GM21367 (cell line): ENCODE measurements at regions not wholly inside any gene's neighbourhood (a gene's known extent, or its start where the extent isn't known, plus 50 kb on each side); places are given as distances from the start of the nearest gene placed in this dataset.

Source experiments
- ATAC-seq: cut with Tn5 transposase; IDR thresholded peaks from one replicate; pipeline ENCODE4 v1.9.1; 2021; ENCODE audit not compliant: unreplicated experiment

DNA sequence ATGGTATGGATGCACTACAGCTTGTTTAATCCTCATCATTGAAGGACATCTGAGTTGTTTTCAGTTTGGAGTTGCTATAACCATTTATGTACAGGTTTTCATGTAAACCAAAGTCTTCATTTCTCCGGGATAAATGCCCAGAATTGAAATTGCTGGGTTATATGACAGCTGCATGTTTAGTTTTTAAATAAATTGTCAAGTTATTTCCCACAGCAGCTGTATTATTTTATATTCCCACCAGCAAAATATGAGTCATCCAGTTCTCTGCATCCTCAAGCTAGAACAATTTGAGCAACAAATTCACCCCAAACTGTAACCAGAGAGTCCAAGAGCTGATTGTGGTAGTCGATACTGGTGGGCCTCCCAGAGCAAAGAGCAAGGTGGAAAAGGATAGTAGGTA, 125.6 kb upstream of the PRNP start:
- ATAC-seq = no peak

DNA sequence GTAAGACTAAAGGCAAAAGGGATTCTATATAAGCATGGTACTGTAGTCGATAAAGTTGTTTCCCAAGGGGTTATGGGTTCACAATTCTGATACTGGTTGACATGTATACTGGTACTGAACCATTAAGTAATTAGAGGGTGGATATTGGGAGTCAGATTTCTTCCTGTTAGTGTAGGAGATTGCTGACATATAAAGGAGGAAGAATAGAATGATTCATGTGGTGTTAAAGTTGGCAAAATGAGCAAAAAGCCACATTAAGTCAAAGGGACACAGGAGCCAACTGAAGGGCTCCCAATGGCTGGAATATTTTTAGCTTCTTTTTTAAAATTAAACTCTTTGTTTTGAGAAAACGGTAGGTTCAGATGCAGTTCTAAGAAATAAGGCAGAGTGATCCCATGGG, 126.3 kb upstream of the PRNP start:
- no peak for ATAC-seq

DNA sequence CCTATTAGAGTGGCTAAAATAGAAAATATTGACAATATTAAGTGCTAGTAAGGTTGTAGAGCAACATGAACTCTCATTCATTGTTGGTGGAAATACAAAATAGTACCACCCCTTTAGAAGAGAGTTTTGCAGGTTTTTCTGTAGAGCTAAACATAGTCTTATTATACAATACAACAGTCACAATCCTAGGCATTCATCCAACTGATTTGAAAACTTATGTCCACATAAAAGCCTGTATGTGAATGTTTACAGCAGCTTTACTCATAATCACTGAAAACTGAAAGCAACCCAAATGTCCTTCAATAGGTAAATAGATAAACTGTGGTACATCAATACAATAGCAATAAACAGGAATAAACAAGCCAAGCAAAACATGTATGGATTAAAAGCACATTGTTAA, 127.2 kb upstream of the PRNP start:
- ATAC-seq = no peak

DNA sequence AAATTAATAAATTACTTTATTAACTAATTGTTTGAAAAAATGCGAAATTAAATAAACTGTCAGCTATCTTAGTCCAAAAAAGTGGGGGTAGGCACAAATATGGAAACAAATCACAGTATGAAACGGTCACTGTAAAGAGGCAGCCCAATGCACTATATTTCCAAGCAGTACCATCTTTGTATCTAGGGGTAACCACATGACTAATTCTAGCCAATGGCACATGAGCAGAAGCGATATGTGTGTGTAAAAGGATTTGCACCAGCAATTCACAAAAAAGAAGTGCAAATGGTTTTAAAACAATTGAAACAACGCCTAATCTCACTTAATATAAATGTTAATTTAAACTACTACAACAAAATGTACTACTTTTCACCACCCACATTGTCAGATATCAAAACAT, 129.5 kb upstream of the PRNP start:
- ATAC-seq = no peak

DNA sequence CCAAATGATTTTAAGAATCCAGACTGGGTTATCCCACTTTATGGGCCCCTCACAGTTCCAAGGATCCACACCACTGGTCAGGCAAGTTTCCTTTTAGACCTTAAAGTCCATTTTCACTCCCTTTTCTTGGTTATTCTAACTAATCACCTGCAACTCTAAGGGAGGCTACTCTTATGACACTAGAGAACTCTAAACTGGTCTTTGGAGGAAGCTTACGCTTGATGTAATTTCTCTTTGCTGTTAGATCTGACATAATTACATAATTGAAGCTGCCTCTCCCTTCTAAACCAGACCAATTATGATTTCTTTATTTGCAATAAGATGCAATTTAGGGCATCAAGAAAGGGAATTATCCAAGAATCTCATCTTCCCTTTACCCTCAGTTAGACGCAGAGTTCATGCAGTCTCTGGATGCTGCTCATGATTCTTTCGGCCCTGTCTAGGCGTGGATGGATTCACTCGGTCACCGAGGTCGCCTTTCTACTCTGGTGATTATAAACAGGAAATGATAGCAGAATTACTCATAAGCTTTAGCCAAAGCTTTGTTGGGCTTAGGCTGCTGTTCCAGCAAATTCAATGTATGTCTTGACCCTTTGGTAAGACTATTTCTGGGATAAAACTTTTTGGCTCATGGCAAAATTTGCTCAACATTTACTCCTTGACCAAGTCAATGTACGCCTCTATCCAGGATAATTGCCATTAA, 130.9 kb upstream of the PRNP start:
- ATAC-seq = no peak

DNA sequence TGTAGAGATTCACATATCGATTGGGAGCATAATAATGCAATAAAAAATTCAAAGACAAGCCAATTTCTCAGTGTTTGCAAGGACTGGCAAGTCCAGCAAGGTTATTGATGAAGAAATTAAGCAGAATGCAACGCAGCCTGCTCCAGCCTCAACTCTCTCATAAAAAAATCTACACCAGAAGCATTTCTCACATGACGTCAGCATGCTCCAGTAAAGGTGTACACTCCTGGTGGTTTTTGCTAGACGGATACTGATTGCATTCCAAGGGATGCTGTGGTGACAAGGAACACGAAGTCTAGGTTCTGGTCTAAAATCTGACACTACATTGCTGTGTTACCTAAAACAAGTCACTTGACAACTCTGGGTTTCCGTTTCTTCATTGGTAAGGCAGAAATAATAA, 131.9 kb upstream of the PRNP start:
- no peak for ATAC-seq

DNA sequence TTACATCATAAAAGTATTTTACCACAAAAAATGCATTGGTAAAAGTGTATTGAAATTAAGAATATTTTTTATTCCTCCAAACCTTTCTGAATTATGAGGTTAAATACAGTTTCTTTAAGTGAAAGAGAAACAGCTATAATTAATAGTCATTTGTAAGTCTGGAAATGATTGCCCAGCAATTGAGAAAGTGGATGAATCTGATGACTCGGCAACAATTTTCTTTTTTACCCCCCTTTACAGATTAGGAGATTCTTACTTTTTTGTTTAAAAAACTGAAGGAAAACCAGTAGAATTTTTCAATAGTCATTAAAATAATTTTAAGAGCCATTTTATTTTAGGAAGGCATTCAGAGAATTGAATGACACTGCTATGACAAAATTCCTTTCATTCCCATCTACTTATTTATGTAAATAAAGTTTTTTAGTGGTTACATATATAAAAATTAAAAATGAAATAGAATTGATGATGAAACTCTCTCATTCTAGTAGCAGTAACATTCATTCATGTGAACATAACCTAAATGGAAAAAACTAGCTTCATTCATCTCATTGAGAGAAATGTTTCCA, 134.1 kb upstream of the PRNP start:
- ATAC-seq = no peak

DNA sequence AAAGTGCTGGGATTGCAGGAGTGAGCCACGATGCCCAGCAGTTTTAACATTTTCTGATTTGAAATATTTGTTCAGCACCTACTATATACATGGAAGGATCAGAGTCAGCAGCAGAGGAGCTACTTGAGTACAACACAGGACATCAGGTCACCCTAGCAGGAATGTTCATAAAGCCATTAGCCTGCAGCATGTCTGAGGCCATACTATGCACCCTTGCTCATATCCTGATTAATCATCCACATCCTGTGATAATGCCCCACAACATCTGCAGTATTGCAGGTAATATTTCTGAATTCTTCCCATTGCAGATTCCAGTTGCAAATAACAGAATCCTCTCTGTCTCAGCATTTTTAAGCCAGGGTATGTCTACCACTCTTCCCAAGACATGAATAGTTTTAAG, 135.5 kb upstream of the PRNP start:
- no peak for ATAC-seq

DNA sequence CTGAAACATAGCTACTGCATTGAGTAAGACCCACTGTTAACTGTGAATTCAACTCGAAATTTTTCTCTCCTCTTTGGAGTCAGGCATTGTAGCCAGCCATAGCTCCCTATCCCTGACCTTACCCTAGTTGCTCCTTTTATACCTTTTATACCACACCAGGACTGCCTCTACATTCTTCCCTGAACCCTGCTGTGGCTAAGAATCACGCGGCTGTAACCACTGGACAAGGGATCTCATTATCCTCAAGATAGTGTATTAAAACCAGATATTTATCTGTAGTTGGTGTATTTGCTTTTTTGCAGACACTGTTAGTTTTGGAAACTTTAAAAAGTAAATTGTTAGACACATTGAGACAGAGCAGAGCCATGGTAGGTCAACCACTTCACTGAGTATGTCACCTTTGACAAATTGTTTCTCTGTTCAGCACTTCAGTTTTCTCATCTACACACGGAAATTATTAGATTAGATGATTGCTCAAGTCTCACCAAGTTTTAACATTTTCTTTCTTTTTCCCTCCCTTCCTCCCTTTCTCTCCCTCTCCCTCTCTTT, 136.5 kb upstream of the PRNP start:
- no peak for ATAC-seq

DNA sequence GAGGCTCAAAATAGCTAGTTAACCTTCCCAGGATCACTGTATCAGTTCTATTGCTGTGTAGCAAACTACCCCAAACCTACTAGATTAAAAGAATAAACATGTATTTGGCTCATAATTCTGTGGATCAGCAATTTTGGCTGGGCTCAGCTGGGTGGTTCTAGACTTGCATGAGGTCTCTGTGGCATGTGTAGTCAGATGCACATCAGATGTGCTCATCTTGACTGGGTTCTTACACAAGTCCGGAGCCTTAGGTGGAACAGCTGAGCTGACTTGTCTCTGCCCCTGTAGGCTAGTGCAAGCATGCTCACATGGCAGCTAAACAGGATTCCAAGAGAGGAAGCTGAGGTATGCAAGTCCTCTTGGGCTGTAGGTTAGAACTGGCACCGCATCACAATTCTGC, 137.7 kb upstream of the PRNP start:
- no peak for ATAC-seq

DNA sequence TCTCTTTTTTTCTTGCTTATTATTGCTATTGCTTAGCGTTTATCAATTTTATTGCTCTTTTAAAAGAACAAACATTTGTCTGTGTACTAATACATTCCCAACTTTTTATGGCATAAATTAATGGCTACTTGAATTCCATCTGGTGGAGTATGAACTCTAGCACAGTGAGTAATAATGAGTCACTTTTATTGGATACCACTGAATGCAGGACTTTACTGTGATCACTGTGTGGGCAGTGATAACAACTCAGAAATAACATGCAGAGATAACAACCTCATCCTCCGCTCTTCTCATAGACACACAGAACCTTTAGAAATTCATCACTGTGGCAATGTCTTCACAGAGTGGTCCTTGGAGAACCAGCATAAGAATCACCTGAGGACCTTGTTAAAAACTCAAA, 139.5 kb upstream of the PRNP start:
- ATAC-seq = no peak

DNA sequence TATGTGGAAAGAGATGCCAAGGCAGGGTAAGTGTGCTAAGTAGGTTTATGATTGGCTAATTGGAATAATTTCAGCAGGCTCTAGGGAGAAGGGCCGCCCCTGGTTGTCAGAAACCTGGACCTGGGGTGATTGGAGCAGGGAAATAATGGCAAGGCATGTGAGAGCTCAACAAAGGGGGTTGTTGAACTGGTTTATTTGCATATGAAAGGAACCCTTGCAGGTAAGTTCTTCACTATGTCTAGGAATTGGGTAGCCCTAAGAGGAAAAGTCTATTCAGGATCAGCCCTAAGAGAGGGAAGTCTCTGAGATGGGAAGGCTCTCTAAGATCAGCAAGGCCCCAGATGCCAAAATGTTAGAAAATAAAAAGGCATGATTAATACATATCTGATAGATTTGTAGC, 139.9 kb upstream of the PRNP start:
- no peak for ATAC-seq

DNA sequence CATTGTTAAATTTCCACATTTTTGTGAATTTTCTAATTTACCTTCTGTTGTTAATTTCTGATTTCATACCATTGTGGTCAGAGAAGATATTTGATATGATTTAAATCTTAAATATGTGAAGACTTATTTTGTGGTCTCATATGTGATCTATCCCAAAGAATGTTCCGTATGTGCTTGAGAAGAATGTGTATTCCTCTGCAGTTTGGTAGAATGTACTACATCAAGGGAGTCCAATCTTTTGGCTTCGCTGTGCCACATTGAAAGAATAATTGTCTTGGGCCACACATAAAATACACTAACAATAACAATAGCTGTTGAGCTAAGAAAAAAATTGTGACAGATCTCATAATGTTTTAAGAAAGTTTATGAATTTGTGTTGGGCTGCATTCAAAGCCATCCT, 140.7 kb upstream of the PRNP start:
- no peak for ATAC-seq

DNA sequence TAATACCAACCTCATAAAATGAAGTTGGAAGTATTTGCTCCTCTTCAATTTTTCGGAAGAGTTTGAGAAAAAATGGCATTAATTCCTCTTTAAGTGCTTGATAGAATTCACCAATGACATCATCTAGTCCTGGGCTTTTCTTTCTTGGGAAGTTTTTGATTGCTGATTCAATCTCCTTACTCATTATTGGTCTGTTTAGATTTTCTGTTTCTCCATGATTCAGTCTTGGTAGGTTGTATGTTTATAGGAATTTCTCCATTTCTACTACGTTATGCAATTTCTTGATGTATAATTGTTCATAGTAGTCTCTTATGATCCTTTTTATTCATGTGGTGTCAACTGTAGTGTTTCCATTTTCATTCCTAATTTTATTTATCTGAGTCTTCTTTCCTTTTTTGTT, 141.5 kb upstream of the PRNP start:
- ATAC-seq = no peak

DNA sequence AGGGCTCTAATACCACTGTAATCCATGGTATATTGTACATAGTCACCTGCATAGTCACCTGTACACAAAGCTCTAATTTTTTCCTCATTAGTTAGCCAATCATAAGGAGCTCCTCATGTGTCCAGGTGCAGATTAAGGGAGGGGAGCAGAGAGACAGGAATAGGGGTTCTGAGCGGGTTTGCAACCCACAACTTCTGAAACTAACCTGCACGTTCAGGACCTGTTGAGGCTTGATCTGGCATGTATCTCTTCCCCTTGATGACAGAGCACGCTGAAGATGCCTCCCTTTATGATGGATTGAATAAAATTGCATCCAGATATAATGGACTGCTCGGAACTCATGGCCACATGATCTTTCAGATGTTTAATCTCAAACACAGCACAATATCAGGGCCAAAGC, 144.0 kb upstream of the PRNP start:
- ATAC-seq = no peak

DNA sequence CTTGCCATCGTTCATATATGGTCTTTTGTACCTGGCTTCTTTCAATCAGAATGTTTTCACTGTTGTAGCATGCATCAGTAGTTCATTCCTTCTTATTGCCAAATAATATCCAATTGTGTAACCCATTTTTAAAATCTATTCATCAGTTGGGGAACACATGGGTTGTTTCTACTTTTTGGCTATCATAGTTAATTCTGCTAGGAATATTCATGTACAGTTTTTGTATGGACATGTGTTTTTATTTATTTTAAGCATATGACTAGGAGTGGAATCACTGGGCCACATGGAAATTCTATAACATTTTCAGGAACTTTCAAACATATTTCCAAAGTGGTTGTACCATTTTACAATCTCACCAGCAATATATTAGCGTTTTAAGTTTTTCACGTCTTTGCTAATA, 151.9 kb upstream of the PRNP start:
- no peak for ATAC-seq

DNA sequence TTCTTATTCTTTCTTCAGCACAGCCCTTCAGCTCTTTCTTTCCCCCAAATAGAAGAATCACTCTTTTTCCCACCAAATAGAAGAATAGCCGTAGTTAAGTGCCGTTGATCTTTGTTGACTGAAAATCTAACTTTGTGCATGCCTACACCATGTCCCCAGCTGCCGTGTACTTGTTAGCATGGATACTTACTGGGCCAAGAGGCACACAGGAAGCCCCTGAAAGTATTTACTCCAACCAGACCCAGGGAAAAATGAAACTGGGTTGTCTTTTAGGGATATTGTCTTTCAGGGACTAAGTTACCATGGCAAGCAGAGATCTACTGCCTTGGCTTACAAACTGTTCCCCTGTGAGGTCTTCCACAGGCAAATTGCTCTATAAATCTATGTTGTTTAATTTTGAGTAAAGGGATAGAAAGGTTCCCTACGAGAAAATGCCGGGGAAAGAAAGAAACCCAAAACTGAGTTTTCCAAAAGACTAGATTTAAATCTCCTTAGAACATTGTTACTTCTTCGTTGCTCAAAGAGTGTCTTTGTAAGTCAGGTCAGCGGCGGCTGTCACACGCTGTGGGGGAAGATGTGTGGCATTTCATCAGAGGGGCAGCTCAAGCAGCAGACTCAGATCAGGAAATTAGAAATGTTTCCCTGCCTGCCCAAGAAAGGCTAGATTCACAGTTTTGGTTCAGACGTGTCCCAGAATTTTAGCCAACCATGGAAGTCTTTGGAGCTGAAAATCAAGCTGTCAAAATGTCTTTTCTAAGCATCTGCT, 152.7 kb upstream of the PRNP start:
- ATAC-seq = no peak

DNA sequence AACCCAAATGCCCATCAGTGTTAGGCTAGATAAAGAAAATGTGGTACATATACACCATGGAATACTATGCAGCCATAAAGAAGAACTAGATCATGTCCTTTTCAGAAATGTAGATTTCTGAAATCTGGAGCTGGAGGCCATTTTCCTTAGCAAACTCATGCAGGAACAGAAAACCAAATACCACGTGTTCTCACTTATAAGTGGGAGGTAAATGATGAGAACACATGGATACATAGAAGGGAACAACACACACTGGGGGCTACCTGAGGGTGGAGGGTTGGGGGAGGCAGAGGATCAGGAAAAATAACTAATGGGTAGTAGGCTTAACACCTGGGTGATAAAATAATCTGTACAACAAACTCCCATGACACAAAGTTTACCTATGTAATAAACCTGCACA, 153.5 kb upstream of the PRNP start:
- ATAC-seq = no peak

DNA sequence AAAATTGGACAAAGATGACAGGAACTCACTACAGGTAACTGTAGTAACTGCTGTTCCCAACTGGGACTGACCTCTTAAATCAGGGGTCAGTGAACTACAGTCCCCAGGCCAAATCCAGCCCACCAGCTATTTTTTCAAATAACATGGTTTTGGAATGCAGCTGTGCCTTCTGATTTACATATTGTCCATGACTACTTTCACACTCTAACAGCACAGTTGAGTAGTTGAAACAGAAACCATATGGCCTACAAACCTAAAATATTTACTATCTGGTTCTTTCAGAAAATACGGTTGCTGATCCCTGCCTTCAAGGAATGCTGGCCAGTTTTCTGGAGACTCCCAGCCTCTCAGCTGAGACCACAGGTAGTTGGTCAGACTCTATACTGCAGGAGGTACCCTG, 161.5 kb upstream of the PRNP start:
- no peak for ATAC-seq

DNA sequence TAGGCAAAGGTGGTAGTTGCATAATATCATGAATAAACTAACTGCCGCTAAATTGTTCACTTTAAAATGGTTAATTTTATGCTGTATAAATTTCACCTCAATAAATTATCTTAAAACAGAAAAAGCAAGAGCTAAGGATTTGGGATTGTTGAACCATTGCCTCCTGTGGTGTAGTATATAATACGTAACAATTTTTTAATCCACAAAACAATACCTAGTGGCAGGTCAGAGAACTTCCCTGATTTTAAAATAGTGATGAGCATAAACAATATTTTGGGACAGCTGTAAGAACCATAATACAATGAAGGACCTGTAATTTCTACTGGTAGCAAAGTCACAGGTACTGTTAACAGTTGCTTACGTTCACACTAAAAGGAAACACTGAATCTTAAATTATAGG, 161.9 kb upstream of the PRNP start:
- ATAC-seq = no peak

DNA sequence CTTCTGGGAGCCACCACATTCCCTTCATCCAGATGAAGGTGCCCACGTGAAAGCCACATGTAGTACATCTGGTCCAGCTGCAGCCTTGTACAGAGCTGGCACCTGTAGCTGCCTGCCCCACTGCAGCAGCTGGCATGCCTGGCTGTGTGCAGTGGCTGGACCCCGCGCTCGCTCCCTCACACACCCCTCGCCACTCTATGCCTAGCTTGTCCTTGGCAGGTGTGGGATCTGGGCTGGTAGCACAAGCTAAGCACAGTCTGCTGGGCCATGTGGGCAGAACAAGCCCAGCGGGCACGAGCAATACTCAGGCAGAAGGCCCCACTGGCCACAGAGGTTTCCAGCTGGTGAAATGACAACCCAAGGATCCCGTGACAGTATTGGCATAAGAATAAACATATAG, 163.9 kb upstream of the PRNP start:
- no peak for ATAC-seq
